ENCODE measurements at regions not wholly inside any gene's neighbourhood (a gene's known extent, or its start where the extent isn't known, plus 50 kb on each side); places are given as distances from the start of the nearest gene placed in this dataset.

GRCh38 chr20:39097889-39098288, 135.7 kb downstream of the DHX35 start:
- Histone ChIP-seq H3K36me3 (ENCODE audit: insufficient read depth, low read length) (no peaks in the 10 kb centered on the region), H3K27ac (ENCODE audit: low read depth, low read length) (no peak overlapping the region), H3K27me3 (ENCODE audit: insufficient read depth, low read length) (no peaks in the 10 kb centered on the region), H3K4me1 (ENCODE audit: insufficient read depth, low read length) (no peaks in the 10 kb centered on the region), H3K9me3 (ENCODE audit: control insufficient read depth in 1 of 2, low read length in 2 of 2) (no peaks in the 10 kb centered on the region), H3K4me3 (ENCODE audit: low read length in 2 of 2) (no peak overlapping the region)
- no peak overlapping the region for H3K27ac Mint-ChIP-seq
- DNase-seq: no peak
- intact Hi-C loops (cut with micrococcal nuclease): no loop called here
- H3K4me3 Mint-ChIP-seq: no peak overlapping the region
- H3K27me3 Mint-ChIP-seq: peaks cover 12 to 27% of the 10 kb centered on the region in 2 donors
- ChIA-PET POLR2A (ENCODE audit: partially characterized antibody) (no interaction called here), CTCF (ENCODE audit: partially characterized antibody) (interaction anchor here (0.9 kb wide), 1 partner anchor 16 kb away, joined by 3 read pairs; no protein-coding TSS in a partner anchor)
- H3K4me1 Mint-ChIP-seq: no peaks in the 10 kb centered on the region
- peaks cover 0 to 2% (median 0%) of the 10 kb centered on the region in 8 donors for H3K9me3 Mint-ChIP-seq
- H3K36me3 Mint-ChIP-seq: no peaks in the 10 kb centered on the region

GRCh38 chr20:39095870-39096269, 133.7 kb downstream of the DHX35 start:
- H3K27me3 Mint-ChIP-seq: peaks cover 4 to 19% of the 10 kb centered on the region in 2 donors
- Histone ChIP-seq H3K27ac (ENCODE audit: low read depth, low read length) (no peak overlapping the region), H3K36me3 (ENCODE audit: insufficient read depth, low read length) (no peaks in the 10 kb centered on the region), H3K9me3 (ENCODE audit: control insufficient read depth in 1 of 2, low read length in 2 of 2) (no peaks in the 10 kb centered on the region), H3K4me1 (ENCODE audit: insufficient read depth, low read length) (no peaks in the 10 kb centered on the region), H3K4me3 (ENCODE audit: low read length in 2 of 2) (no peak overlapping the region), H3K27me3 (ENCODE audit: insufficient read depth, low read length) (no peaks in the 10 kb centered on the region)
- H3K4me1 Mint-ChIP-seq: no peaks in the 10 kb centered on the region
- POLR2A ChIA-PET (ENCODE audit: partially characterized antibody): no interaction called here
- H3K27ac Mint-ChIP-seq: no peak overlapping the region
- H3K36me3 Mint-ChIP-seq: no peaks in the 10 kb centered on the region
- no peak for DNase-seq
- H3K9me3 Mint-ChIP-seq: no peaks in the 10 kb centered on the region
- CTCF ChIA-PET (ENCODE audit: partially characterized antibody): interaction anchor here (0.6 to 1.2 kb wide), 2 partner anchors 15 to 46 kb away, joined by 3 to 6 read pairs; no protein-coding TSS in a partner anchor
- intact Hi-C loops (cut with micrococcal nuclease): no loop called here
- H3K4me3 Mint-ChIP-seq: no peak overlapping the region

- intact Hi-C loops (cut with micrococcal nuclease): no loop called here
- no peak overlapping the region for H3K27ac ChIP-seq (ENCODE audit: low read depth, low read length)
- no peaks in the 10 kb centered on the region for H3K27me3 ChIP-seq (ENCODE audit: insufficient read depth, low read length)
- H3K27me3 Mint-ChIP-seq: peaks cover 3 to 10% of the 10 kb centered on the region in 2 donors
- no peak overlapping the region for H3K27ac Mint-ChIP-seq
- no peaks in the 10 kb centered on the region for H3K36me3 ChIP-seq (ENCODE audit: insufficient read depth, low read length)
- ChIA-PET POLR2A (ENCODE audit: partially characterized antibody) (no interaction called here), CTCF (ENCODE audit: partially characterized antibody) (interaction anchor here (1.7 kb wide), 1 partner anchor 45 kb away, joined by 3 read pairs; no protein-coding TSS in a partner anchor)
- no peaks in the 10 kb centered on the region for H3K4me1 ChIP-seq (ENCODE audit: insufficient read depth, low read length)
- no peak overlapping the region for H3K4me3 Mint-ChIP-seq
- no peak overlapping the region for H3K4me3 ChIP-seq (ENCODE audit: low read length in 2 of 2)
- H3K36me3 Mint-ChIP-seq: no peaks in the 10 kb centered on the region
- H3K9me3 ChIP-seq (ENCODE audit: control insufficient read depth in 1 of 2, low read length in 2 of 2): no peaks in the 10 kb centered on the region
- no peaks in the 10 kb centered on the region for H3K9me3 Mint-ChIP-seq
- DNase-seq: no peak
- no peaks in the 10 kb centered on the region for H3K4me1 Mint-ChIP-seq
Observed at GRCh38 chr20:39094391-39094790, 132.2 kb downstream of the DHX35 start.

GRCh38 chr20:39092733-39093410, 130.7 kb downstream of the DHX35 start:
- CTCF ChIA-PET (ENCODE audit: partially characterized antibody): interaction anchor here (1.0 to 1.7 kb wide), 2 partner anchors 11 to 43 kb away, joined by 4 to 5 read pairs; no protein-coding TSS in a partner anchor
- H3K27ac Mint-ChIP-seq: no peak overlapping the region

GRCh38 chr20:39090906-39091305, 128.8 kb downstream of the DHX35 start:
- intact Hi-C loops (cut with micrococcal nuclease): no loop called here

More at GRCh38 chr20:39092733-39093410, 130.7 kb downstream of the DHX35 start:
- H3K27ac ChIP-seq (ENCODE audit: low read depth, low read length): no peak overlapping the region
- Mint-ChIP-seq H3K36me3 (no peaks in the 10 kb centered on the region), H3K4me3 (no peak overlapping the region), H3K4me1 (peaks cover 0 to 2% (median 0%) of the 10 kb centered on the region in 4 donors), H3K9me3 (no peaks in the 10 kb centered on the region), H3K27me3 (peaks cover 3 to 10% of the 10 kb centered on the region in 2 donors)
- H3K4me3 ChIP-seq (ENCODE audit: low read length in 2 of 2): no peak overlapping the region
- intact Hi-C loops (cut with micrococcal nuclease): no loop called here
- H3K27me3 ChIP-seq (ENCODE audit: insufficient read depth, low read length): no peaks in the 10 kb centered on the region
- no peak for DNase-seq
- POLR2A ChIA-PET (ENCODE audit: partially characterized antibody): no interaction called here
- H3K36me3 ChIP-seq (ENCODE audit: insufficient read depth, low read length): no peaks in the 10 kb centered on the region
- H3K4me1 ChIP-seq (ENCODE audit: insufficient read depth, low read length): no peaks in the 10 kb centered on the region
- no peaks in the 10 kb centered on the region for H3K9me3 ChIP-seq (ENCODE audit: control insufficient read depth in 1 of 2, low read length in 2 of 2)

GRCh38 chr20:39089797-39090196, 127.7 kb downstream of the DHX35 start:
- Mint-ChIP-seq H3K4me1 (peaks cover 0 to 2% (median 0%) of the 10 kb centered on the region in 4 donors), H3K36me3 (no peaks in the 10 kb centered on the region), H3K4me3 (no peak overlapping the region), H3K27me3 (peaks cover 3 to 8% of the 10 kb centered on the region in 2 donors), H3K9me3 (peaks cover 0 to 6% (median 0%) of the 10 kb centered on the region in 8 donors), H3K27ac (peak overlapping the region in 1 of 7 donors; percentile 61)
- intact Hi-C loops (cut with micrococcal nuclease): no loop called here
- Histone ChIP-seq H3K27me3 (ENCODE audit: insufficient read depth, low read length) (no peaks in the 10 kb centered on the region), H3K27ac (ENCODE audit: low read depth, low read length) (no peak overlapping the region), H3K4me3 (ENCODE audit: low read length in 2 of 2) (no peak overlapping the region), H3K9me3 (ENCODE audit: control insufficient read depth in 1 of 2, low read length in 2 of 2) (no peaks in the 10 kb centered on the region), H3K4me1 (ENCODE audit: insufficient read depth, low read length) (no peaks in the 10 kb centered on the region), H3K36me3 (ENCODE audit: insufficient read depth, low read length) (no peaks in the 10 kb centered on the region)
- POLR2A ChIA-PET (ENCODE audit: partially characterized antibody): no interaction called here
- DNase-seq: no peak
- CTCF ChIA-PET (ENCODE audit: partially characterized antibody): interaction anchor here (1.1 kb wide), 1 partner anchor 8 kb away, joined by 3 read pairs; no protein-coding TSS in a partner anchor

More at GRCh38 chr20:39090906-39091305, 128.8 kb downstream of the DHX35 start:
- peaks cover 3 to 5% of the 10 kb centered on the region in 2 donors for H3K27me3 Mint-ChIP-seq
- CTCF ChIA-PET (ENCODE audit: partially characterized antibody): interaction anchor here (1.1 to 1.5 kb wide), 2 partner anchors 9 to 10 kb away, joined by 3 to 7 read pairs; no protein-coding TSS in a partner anchor
- H3K36me3 Mint-ChIP-seq: no peaks in the 10 kb centered on the region
- no peaks in the 10 kb centered on the region for H3K9me3 ChIP-seq (ENCODE audit: control insufficient read depth in 1 of 2, low read length in 2 of 2)
- H3K4me1 ChIP-seq (ENCODE audit: insufficient read depth, low read length): no peaks in the 10 kb centered on the region
- DNase-seq: no peak
- no peak overlapping the region for H3K4me3 Mint-ChIP-seq
- H3K9me3 Mint-ChIP-seq: peaks cover 0 to 4% (median 0%) of the 10 kb centered on the region in 8 donors
- no peak overlapping the region for H3K27ac Mint-ChIP-seq
- H3K36me3 ChIP-seq (ENCODE audit: insufficient read depth, low read length): no peaks in the 10 kb centered on the region
- H3K4me3 ChIP-seq (ENCODE audit: low read length in 2 of 2): no peak overlapping the region
- no peaks in the 10 kb centered on the region for H3K27me3 ChIP-seq (ENCODE audit: insufficient read depth, low read length)
- peaks cover 0 to 2% (median 0%) of the 10 kb centered on the region in 4 donors for H3K4me1 Mint-ChIP-seq
- POLR2A ChIA-PET (ENCODE audit: partially characterized antibody): no interaction called here
- no peak overlapping the region for H3K27ac ChIP-seq (ENCODE audit: low read depth, low read length)
